Effector CD8-positive, alpha-beta T cell (primary cell): ENCODE measurements at regions not wholly inside any gene's neighbourhood (a gene's known extent, or its start where the extent isn't known, plus 50 kb on each side); places are given as distances from the start of the nearest gene placed in this dataset.
"Not testable (repeated sequence)": the region's sequence is repeated elsewhere in the genome, so short reads cannot be mapped to it uniquely, and the experiment has no call there.

Experiments
- DNase-seq: peaks from one replicate; lab custom pipeline; 2025; lab: John Stamatoyannopoulos, UW

DNA sequence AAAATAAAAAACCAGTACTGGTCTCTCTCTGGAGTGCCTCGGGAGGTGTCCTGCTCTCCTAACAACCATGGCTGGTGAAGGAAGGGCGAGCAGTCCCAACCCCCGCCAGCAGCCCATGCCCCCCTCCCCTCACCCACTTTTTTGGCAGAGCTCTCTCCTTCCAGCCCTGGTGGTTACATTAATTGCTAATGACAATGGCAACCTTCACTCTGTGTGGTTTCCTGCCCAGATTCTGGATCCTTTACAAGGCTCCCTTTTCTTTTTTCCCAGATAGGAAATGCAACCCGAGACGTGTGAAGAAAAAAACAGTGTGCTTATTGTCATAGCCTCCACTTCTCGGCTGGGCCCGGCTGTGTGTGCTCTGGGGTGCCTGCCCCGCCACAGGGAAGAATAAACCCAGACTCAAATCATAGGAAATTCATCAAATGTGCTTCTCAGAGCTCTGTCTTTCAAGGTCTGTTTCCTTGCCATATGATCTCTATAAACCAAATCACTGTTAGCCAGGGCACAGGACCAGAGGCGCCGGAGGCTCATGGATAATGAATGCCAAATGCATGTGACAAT is 513.0 kb downstream of the SOX6 start:
- DNase-seq, result no peak

DNA sequence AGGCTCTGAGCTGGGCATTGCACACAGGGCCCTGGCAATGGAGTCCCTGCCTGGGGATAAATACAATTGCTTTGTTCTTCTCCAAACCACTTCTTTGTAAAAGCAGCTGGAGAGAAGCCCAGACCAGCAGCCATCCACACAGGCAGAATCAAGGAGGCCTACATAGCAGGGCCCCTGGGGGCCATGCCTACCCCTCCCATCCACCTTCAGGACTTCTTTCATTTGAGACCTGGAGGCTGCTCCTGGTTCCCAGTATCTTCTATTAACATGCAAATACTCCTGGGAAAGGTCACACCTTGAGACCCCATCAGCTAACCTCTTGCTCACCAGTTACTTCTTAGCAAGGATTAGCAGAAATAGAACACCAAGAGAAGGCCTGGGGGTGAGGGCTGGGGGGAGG is 511.1 kb downstream of the SOX6 start:
- DNase-seq, result no peak

DNA sequence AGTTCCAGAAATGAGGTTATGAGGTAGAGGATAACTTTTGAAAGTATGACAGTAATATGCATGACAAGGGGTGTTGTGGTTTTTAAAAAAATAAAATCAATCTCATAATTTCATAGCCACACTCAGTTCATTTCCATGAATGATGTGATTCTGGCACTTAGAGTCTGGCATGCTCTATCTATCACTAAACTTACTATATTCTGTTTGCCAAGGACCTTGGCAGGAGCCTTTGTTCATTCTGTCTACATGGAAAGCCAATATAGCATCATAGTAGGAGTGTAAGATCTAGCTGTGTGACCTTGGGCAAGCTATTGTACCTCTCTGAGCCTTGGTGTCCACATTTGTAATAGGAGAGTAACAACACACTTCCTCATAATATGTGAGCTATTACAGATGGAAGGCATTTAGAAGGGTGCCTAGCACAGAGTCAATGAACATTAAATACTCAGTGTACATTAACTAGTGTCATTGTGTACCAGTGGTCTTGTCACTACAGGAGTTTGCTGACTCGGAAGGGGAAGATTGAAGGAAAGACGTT is 507.6 kb downstream of the SOX6 start:
- DNase-seq, result no peak

DNA sequence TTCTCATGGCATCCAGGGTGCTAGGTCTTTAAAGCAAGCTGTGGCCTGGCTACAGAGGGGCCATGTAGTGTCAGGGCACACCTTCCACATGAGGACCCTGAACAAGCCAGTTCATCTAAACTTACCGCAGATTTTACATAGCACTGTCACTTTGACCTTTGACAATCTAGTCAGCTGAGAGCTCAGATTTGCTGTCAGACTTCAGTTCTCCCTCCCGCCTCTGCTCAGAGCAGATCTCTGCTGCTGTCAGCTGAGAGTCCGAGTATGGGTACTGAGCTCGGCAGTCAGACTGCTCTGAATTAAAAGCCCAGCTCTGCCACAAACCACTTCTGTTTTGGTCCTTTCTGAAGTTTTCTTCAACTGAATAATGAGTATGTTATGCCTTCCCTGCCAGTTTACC is 507.1 kb downstream of the SOX6 start:
- DNase-seq, result no peak

DNA sequence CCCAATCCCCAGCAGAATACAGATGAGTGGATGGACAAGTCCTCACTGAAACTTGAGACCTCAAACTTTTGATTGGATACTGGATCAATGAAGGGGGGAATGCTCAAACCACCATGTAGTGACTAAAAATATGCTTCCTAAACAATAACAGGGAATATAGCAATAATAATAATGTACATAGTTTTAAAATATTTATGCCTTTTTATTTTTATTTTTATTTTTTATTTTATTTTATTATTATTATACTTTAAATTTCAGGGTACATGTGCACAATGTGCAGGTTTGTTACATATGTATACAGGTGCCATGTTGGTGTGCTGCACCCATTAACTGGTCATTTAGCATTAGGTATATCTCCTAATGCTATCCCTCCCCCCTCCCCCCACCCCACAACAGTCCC is 506.0 kb downstream of the SOX6 start:
- DNase-seq, result not testable (repeated sequence)

DNA sequence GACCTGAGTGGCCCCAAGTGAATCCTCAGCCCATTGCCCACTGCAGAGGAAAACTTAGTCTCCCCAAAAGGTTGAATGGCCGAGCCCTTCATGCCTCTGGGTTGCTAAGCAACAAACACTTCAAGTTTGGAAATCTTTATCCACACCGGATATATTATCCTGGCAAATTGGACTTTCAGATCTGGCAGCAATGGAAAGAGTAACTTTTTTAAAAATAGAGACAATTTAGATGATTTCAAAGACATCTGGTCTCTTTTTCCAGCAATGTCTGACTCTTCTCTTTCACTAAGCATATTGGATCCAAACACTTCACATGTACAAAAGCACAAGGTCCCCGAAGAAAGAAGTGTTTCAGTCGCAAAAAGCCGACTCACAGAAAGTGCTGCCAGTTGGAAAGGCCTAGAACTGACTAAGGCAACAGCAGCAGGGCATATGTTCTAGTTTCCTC is 505.3 kb downstream of the SOX6 start:
- DNase-seq, result no peak

DNA sequence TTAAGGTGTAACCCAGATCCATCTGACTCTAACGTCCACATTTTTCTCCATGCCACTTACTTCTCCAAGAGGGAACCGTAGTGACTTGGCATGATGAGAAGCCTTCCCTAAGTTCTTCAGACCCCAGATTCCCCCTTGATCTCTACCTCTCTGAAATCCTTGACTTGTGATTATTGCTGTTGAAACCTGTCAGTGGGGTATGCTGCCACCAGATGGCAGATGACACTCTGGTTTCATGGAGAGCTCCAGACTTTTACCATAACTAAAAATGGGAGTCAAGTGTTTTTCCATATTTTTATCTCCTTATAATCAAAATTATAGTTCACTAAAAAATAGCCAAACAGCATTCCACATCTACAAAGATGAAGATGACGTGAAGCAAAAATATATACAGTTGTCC is 504.2 kb downstream of the SOX6 start:
- DNase-seq, result no peak

DNA sequence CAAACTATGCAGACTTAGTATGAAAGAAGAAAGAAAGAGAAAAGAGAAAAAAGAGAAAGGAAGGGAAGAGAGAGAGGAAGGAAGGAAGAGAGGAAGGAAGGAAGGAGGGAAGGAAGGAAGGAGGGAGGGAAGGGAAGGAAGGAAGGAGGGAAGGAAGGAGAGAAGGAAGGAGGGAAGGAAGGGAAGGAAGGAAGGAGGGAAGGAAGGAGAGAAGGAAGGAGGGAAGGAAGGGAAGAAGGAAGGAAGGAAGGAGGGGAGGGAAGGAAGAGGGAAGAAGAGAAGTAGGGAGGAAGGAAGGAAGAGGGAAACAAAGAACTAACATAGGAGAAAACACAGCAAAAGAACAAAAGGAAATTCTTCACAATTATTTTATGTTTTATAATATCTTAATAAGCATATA is 502.1 kb downstream of the SOX6 start:
- no peak for DNase-seq

DNA sequence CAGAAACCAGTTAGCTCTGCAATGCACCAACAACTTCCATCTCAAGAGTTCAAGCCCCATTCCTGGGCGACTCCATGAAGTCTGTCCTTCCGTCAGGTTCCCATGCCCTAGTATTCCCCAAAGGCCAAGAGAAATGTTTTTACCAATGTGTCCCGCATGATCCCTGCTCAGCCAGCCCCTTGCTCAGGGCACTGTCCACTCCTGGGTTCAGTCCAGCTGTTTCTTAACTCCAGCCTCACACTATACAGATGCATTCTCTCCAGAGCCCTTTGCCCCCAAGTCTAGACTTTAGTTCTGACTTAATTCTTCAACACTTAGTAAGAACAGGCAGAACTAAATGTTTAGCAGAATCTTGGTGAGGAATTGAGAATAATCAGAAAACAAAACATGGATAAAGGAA is 497.5 kb downstream of the SOX6 start:
- DNase-seq, result no peak

DNA sequence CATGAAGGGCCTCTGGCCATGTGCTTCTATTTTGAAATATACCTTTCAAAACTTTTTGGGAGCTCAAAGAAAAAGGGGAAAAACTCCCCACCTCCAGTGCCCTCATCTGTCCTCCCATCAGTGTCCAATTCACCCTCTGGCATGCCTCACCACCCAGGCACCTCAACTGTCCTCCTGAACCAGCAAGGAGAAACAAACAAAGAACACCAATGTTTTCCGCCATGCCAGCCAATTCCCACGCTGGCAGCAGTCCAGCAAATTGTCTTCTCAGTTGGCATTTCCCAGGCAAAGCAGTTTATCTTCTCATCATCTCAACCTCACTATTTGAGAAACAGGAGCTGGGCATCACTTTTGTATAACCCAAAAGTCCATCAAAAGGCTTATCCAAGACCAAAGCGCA is 496.9 kb downstream of the SOX6 start:
- no peak for DNase-seq

DNA sequence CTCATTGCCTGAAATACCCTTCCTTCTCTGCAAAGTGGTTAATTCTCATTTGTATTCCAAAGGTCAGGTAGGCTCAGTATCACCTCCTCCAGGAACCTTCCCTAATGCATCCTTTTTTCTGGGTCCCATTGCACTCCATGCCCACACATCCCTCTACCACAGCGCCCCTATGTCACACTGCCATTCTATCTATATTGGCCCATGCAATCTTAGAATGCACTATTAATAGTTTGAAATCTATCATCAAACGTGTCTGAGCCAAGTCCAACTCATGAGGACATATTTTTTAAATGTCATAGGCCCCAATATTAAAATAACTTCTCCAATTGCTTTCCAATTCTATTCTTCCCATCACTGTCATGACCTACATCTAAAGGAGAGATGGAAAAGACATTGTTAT is 495.1 kb downstream of the SOX6 start:
- no peak for DNase-seq

DNA sequence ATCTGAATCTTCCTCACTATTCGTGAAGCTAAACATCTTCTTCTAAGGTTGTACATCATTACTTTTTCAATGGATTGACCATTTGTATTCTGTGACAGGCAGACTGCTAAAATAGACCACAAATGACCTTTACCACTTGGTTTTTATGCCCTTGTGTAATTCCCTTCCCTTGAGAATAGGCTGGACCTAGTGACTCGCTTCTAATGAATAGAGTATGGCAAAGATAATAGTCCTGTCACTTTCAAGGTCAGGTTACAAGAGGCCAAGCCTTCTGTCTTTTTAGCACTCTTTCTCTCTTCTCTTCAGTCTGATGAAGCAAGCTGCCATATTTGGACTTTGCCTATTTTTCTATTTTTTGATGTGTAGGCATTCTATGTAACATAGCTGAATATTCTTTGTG is 492.9 kb downstream of the SOX6 start:
- no peak for DNase-seq

DNA sequence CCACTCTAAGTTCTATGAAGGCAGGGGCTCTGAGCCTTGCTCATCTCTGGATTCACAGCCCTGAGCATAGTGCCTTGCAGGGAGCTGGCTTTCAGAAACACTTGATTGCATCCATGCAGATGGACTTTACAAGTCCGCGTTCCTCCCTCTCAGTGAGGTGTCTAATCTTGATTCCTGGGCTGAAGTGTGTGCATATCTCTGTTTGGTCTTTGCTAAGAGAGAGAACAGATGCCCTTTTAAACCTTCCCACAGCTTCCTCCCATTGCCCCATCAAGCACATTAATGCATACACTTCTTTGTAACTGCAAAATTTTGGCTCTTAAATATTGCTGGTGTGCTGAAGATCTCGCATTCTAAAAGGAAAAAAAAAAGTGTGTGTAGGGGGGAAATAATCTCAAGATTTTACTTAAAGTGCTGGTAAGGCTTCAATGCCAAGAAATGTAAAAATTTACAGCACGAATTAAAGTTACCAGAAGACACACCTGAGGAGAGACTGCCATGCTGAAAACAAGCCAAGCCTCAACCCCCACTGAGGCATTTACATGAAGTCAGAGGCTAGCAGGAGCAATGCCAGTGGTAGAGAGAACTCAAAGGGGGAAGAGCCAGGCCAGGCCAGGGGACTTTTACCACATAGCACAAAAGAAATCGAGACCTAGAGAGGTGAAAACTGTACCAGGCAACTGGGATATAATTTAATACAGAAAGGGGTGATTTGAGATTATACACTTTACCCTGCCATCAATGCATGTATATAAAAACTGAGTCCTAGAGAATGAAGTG is 492.1 kb downstream of the SOX6 start:
- DNase-seq, result no peak

DNA sequence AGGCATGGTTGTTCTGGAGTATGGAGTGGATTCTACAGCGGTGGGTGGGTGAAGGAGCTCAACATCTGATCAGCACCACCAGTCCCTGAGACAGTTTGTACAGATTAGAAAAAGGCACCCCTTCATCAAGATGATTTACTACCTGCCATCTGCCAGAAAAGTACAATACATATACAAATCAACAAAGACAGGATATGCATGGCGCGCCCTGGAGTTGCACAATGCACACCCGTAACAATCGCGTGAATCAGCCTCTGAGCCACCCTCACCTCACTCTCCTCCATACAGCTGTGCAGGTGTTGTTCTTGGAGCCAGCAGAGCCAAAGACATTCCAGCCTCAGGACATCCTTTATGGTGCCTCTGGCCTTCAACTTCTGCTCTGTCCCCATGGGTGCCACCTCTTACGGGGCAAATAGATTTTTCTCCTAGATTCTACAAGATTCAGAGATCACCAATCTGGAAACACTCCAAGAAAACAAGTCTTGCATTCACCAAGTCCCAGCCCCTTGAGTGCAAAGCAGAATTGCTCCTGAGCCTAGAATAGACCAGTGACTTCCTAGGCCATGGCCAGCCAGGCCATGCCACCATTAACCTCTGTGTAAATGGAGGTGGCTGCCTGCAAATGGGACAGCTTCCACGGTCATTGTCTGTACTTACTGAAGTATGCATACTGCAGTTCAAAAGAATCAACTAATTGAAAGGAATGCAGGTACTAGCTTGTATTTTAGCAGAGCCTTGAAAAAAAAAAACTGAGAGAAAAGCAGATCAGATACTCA is 490.9 kb downstream of the SOX6 start:
- DNase-seq, result no peak

DNA sequence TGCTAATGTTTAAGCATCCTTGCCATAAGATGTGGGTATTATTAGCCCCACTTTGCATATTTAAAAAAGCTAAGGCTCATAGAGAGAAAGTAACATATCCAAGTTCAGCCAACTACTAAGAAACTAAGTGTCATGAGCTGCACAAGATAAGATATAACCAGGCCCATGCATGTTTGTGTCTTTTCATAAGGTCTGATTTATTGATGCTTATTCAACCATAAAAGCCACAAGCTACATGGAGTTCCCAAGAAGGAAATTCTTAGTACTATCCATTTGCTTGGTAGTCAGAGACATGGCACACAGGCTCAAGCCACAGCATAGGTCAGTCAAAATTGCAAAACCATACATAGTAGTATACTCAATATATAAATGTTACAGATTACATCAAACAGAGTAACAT is 488.5 kb downstream of the SOX6 start:
- DNase-seq, result no peak

DNA sequence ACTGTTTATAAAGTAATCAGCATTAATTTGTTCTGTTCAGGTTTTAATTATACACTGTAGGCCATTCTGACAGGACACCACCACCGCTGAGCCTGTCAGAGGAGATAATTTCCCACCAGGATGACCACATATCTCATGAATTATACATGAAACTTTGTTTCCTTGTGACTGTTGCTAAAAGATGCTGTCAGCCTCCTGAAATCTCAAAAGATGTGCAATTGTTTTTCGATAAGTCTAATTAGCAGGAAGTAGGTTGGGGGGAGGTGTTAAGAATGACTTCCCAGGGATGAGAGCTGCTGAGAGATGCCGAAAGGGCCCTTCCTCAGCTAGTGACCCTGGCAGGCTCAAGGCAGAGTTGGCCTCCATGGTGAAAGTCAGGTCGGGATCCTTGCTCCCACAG is 485.4 kb downstream of the SOX6 start:
- DNase-seq, result no peak

DNA sequence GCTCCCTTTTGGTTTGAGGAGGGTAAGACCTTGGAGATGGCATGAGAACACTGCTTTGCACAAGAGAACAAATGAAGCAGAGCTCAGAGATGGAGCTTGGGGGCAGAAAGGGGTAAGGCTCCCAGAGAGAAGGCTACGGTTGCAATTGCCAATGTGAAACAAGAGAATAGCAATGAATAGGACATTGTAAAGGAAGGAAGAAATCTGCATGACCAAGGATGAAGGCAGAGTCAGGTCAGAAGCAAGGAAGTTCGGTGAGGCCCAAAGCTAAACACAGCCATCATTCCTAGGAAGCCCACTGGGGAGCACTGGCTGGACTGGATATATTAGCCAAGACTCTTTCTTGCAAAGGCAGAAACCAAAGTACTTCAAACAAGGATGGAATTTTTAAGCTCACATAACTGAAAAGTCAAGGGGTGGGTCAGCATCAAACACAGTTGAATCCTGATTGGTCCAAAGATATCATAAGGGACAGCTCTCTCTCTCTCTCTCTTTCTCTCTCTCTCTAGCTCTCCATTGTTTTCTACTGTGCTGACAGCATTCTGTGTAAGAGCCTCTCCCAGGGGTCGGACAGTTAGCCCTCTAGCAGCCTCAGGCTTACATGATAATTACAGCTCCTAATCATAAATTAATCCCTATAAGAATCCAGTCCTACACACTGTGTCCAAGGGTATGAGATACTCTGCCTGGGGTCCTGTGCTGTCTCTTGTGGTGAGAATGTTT is 484.3 kb downstream of the SOX6 start:
- no peak for DNase-seq

DNA sequence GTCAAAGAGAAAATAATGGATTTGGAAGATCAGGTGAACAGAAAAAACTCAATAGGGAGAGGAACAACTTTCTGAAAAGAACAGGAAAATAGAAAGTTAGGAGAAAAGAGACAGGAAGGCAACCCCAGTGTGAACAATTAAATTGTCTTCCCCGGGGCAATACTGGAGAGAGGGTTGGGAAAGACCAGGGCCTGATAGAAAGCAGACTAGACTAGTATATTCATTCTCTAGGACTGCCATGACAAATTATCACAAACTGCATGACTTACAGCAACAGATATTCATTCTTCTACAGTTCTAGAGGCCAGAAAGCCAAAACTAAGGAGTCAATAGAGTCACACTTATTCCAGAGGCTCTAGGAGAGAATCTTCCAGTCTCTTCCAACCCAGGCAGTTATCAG is 482.8 kb downstream of the SOX6 start:
- no peak for DNase-seq

DNA sequence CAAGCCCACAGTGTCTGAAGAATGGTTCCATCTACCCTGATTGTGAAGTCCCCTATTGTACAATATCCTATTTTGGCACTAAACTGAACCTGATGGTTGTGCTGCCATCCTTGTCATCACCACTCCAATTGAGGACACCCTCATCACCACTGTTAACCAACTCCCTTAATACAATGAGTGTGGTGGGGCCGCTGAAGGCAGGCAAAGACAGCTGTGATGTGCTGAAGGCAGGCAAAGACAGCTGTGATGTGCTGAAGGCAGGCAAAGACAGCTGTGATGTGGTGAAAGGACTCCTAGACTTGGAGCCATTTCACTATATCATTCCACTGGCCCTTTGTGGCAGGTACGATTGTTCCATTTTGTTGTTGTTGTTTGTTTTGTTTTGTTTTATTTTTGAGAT is 481.6 kb downstream of the SOX6 start:
- no peak for DNase-seq

DNA sequence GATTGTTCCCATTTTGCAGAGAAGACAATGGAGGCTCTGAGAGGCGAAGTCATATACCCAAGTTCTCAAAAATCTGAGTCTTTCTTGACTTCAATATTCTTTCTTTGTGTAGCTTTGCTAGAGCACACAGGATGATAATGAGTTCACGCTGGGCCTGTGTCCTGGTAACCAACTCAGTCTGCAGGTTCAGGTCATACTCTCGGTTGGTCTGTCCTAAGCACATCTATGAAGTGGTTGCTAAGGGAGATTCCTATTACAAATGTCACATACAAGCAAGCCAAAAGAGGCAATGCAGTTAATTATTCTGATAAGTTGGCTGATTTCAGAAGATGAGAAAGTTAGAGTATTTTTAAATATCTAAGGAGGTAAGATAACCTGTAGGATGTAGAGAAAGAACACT is 481.0 kb downstream of the SOX6 start:
- no peak for DNase-seq

DNA sequence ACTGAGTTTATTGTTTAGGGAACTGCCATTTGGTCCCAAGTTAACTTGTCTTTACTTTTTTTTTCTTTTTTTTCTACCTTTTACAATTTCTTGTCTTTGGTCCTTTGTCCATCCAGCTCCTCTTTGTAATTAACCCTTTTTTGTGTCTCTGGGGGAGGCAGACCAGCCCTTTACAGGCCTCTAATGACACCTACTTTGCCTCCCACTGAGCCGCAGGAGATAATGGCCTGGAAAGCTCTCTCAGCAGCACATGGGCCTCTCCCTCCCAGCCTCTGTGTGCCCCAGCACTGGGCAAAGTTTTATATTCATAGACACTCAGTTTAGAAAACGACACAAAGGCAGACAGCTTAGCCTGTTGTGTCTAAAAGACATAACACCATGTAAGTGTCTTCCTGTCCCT is 480.4 kb downstream of the SOX6 start:
- no peak for DNase-seq

DNA sequence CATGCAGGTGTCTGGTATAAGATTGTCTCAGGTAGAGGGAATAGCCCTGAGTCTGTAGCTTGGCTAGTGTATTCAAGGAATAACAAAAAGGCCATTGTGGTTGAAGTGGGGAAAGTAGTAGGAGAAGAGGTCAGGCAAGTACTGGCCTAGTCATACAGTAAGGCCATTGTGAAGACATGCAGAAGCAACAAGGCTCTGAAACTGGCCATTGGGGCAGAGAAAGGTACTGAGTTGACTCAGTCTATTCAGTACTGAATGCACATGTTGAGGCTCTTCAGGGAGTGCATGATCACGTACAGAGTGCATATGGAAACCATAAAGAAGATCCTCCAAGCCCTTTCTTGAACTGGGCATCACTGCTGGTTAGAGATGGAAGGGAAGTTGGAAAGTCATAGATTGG is 477.6 kb downstream of the SOX6 start:
- DNase-seq, result no peak
